Stimulated activated naive CD8-positive, alpha-beta T cell treated with anti-CD3 and anti-CD28 coated beads, Interleukin-15, amount 100 ng/mL, for 72 hours (primary cell): ENCODE measurements at regions not wholly inside any gene's neighbourhood (a gene's known extent, or its start where the extent isn't known, plus 50 kb on each side); places are given as distances from the start of the nearest gene placed in this dataset.

ENCODE experiments used
- ATAC-seq: fragments of 150-1000 bp; cut with Tn5 transposase; 2 replicates; pipeline ENCODE4 v1.10.0; 2021; ENCODE audit warnings: mild to moderate bottlenecking, moderate library complexity
- DNase-seq, 2 donors: peaks; one replicate each; pipeline ENCODE4 v3.0.0; 2021 to 2022
- H3K27ac Mint-ChIP-seq, 2 donors: one replicate each; pipeline ENCODE4 v1.8.0; 2022; ENCODE audit warnings: mild to moderate bottlenecking in 2 of 2, mixed read lengths in 2 of 2, moderate library complexity in 2 of 2
- H3K27me3 Mint-ChIP-seq: one replicate; pipeline ENCODE4 v1.8.0; 2022; ENCODE audit warnings: mixed read lengths
- H3K4me1 Mint-ChIP-seq: one replicate; pipeline ENCODE4 v1.8.0; 2022; ENCODE audit warnings: mild to moderate bottlenecking, mixed read lengths
- H3K4me3 Mint-ChIP-seq, 2 donors: one replicate each; pipeline ENCODE4 v1.8.0; 2022; ENCODE audit warnings: mild to moderate bottlenecking in 2 of 2, mixed read lengths in 2 of 2, moderate library complexity in 1 of 2
- H3K9me3 Mint-ChIP-seq, 2 donors: one replicate each; pipeline ENCODE4 v1.8.0; 2022; ENCODE audit warnings: mixed read lengths in 2 of 2

DNA sequence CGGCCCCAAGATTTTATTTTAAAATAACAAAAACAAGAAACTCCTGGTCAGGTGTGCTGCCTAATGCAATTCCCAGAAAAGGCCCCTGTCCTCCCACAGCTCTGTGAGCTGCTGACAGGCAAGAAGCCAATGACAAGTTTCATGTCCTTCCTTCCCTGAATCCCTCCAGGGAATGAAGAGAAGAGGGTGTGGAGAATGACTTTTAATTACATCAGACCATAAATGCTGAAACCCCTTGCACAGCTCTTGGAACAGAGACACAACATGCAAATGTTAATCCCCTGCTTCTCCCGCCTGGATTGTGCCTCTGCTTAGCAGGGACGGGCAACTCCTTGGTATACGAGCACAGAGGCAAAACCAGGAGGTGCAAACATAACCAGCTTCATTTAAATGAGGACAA, 228.1 kb upstream of the CAMK1G start:
- no peaks in the 10 kb centered on the region for H3K4me1 Mint-ChIP-seq
- DNase-seq (no peak), ATAC-seq (no peak)
- H3K27me3 Mint-ChIP-seq = peaks cover 15% of the 10 kb centered on the region
- no peak overlapping the region for H3K4me3 Mint-ChIP-seq
- H3K27ac Mint-ChIP-seq = no peak overlapping the region
- H3K9me3 Mint-ChIP-seq = no peaks in the 10 kb centered on the region

DNA sequence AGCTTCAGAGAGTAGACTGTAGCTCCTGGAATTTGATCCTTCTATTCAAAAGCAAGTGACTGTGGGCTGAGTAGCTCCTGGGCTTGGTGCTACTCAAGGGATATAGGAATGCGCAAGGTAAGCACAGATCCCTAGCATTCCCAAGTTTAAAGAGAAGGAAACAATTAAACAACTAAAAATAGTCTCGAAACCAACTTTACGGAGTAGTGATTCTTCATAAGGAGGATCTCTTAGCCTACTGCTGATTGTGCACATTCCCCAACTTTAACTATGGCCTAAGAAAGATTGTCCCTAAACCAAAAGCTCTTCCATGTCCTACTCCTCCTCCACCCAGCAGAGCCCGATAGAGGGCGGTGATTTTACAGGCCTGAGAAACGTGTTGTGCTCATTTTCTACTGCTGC, 226.5 kb upstream of the CAMK1G start:
- no peak for ATAC-seq
- Mint-ChIP-seq H3K27ac (no peak overlapping the region), H3K27me3 (peaks cover 20% of the 10 kb centered on the region), H3K4me3 (no peak overlapping the region), H3K4me1 (no peaks in the 10 kb centered on the region), H3K9me3 (no peaks in the 10 kb centered on the region)
- no peak for DNase-seq

DNA sequence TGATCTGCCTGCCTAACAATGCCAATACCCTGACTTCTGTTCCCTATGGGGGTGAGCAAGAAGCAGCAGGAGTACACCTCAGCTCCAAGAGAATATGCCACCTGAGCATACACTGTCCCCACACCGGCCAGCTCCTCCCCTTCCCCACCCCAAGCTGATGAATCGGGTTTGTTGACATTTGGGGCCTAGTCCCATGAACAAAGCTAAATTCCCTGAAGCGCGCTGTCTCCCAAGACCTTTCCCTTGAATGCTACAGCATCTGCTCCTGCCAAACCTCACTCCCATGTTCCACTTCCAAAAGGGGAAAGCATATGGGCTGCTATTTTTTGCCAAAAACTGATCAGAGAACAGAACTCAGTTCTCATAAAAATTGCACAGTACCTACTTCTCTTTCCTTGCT, 220.4 kb upstream of the CAMK1G start:
- Mint-ChIP-seq H3K27me3 (peaks cover 12% of the 10 kb centered on the region), H3K4me3 (no peak overlapping the region), H3K27ac (no peak overlapping the region), H3K9me3 (no peaks in the 10 kb centered on the region), H3K4me1 (no peaks in the 10 kb centered on the region)
- DNase-seq (no peak), ATAC-seq (no peak)

DNA sequence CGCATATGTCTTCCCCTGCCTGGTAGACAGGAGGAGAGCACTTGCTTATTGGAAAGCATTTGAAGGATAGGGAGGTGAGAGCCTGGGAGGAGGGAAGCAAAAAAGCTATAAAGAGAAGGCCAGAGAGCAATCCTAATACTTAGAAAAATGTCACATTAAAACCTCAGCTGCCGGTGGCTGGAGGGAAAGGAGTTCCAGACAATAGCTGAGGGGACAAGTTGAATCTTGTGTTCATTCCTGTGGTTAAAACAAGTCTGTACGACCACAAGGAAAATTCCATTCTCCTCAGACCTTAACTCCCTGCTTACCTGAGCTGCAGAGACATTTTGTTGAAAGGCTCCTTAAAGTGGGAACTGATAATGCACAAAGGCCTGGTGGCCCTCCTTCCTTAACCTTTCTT, 218.8 kb upstream of the CAMK1G start:
- H3K27ac Mint-ChIP-seq = no peak overlapping the region

DNA sequence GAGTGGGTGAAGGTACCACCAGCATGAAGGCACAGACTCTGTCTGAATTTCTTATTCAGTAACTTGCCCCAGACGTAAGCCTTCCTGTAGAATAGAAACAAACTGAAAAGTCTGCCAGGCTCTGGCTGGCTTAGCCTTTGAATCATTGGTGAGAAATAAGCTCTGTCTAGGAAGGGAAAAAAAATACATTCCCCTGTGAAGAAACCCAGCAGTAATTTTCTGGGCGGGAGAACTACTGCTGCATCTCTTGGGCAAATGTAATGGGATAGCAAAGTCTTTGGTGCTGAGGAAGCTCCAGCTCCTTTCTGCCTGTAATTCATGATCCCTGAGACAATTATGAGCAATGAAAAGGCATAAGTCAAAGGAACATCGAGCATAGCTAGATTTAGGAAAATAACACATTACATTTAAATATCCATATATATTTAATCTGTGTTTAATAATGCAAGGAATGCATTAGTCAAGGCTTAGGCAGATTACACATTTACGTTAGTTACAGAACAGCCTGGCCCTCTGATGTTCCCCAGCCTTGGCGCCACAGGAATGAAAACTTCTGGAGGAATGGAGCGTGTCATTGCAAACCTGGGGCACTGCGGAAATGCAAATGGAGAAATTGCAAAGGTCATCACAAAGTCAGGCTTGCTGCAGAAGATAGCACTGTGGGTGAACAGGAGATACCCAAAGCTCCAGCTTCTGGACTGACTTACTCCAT, 216.3 kb upstream of the CAMK1G start:
- Mint-ChIP-seq H3K27me3 (no peaks in the 10 kb centered on the region), H3K4me1 (no peaks in the 10 kb centered on the region), H3K4me3 (no peak overlapping the region), H3K27ac (no peak overlapping the region), H3K9me3 (no peaks in the 10 kb centered on the region)
- DNase-seq (no peak), ATAC-seq (no peak)

More for the DNA sequence above, 218.8 kb upstream of the CAMK1G start:
- DNase-seq (no peak), ATAC-seq (no peak)
- peaks cover 12% of the 10 kb centered on the region for H3K27me3 Mint-ChIP-seq
- no peak overlapping the region for H3K4me3 Mint-ChIP-seq
- no peaks in the 10 kb centered on the region for H3K4me1 Mint-ChIP-seq
- H3K9me3 Mint-ChIP-seq = no peaks in the 10 kb centered on the region

DNA sequence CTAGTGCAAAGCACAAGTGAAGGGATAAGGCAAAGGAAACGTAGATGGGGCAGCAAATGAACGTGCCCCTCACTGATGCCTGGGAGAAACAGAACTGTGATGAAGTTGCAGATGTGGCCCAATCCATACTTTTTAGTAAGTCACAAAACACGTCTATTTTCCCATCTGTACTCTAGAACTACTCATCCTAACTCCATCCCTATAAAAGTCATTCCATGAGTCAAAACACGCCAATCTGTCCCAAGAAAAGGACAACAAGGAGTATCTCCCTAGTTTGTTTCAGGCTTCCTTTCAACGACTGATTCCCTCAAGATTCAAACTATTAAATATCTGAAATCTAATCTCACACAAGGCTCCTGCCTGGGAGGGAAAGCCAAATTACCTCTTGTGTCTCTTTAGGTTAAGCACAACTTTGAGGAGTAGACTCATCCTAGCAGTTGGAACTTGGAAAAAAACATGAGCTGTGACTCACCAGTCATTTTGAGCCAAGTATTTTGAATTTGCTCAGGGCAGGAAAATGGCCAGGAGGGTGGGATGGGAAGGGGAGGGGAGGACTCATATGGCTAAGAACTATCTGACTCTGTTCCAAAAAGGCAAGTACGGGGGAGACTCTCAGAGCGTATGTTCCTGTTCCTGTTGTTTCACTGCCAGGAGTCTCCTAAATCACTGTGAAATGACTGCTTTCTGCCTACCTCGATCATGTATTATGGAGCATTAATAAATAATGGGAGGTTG, 214.5 kb upstream of the CAMK1G start:
- H3K27me3 Mint-ChIP-seq = no peaks in the 10 kb centered on the region
- no peak overlapping the region for H3K27ac Mint-ChIP-seq
- no peak for DNase-seq
- H3K4me3 Mint-ChIP-seq = no peak overlapping the region
- ATAC-seq = no peak
- no peaks in the 10 kb centered on the region for H3K9me3 Mint-ChIP-seq
- no peaks in the 10 kb centered on the region for H3K4me1 Mint-ChIP-seq

DNA sequence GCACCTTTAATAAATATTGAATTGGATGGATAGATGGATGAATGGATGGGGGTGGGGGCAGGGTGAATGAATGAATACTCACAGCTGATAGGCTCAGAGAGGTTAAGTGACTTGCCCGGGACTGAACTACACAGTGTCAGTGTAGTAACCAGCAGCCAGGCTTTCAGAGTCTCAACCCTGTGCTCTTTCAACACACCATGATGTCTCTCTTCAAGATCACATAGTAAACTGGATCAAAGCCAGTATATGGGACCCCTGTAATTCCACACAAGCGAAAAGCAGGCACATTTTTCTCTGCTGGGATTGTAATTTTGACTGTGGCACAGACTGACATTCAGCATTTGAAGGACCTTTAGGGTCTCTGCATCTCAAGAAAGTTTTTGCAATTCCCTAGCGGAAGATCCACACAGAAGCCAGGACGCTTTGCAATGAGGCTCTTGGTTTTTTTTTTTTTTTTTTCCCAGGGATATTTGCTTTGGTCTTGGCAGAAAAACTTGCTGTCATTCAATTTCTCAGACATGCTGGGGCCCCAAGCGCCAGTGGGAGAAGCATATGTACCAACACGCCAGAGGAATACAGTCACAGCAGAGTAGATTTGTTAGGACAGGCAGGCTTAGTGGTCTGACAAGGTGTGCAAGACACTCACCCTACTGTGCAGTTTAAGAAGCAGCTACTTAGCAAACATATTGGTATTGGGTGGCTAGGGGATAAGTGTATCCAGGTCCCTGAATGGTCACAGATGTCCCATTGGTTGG, 213.1 kb upstream of the CAMK1G start:
- ATAC-seq (no peak), DNase-seq (no peak)
- Mint-ChIP-seq H3K4me3 (no peak overlapping the region), H3K9me3 (no peaks in the 10 kb centered on the region), H3K27me3 (no peaks in the 10 kb centered on the region), H3K27ac (no peak overlapping the region), H3K4me1 (no peaks in the 10 kb centered on the region)

DNA sequence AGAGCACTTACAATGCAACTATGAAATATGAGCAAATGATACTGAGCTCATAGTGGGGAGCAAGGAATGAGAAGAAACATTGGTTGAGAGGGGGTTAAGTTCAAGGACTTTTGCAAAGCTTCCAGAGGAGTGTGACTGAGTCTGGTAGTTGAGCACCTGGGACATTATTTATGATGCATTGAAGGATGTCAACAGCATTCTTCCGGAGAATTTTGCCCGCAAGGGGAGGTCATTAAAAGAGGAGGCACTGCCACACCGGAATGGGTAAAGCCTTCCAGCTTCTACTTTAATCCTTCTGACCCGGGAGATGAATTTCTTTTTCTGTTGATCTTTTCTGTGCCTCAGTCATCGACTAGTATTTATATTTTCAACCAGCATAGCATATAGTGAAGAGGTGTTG, 208.4 kb upstream of the CAMK1G start:
- Mint-ChIP-seq H3K27me3 (no peaks in the 10 kb centered on the region), H3K4me3 (no peak overlapping the region), H3K4me1 (no peaks in the 10 kb centered on the region), H3K27ac (no peak overlapping the region), H3K9me3 (no peaks in the 10 kb centered on the region)
- no peak for ATAC-seq
- no peak for DNase-seq

DNA sequence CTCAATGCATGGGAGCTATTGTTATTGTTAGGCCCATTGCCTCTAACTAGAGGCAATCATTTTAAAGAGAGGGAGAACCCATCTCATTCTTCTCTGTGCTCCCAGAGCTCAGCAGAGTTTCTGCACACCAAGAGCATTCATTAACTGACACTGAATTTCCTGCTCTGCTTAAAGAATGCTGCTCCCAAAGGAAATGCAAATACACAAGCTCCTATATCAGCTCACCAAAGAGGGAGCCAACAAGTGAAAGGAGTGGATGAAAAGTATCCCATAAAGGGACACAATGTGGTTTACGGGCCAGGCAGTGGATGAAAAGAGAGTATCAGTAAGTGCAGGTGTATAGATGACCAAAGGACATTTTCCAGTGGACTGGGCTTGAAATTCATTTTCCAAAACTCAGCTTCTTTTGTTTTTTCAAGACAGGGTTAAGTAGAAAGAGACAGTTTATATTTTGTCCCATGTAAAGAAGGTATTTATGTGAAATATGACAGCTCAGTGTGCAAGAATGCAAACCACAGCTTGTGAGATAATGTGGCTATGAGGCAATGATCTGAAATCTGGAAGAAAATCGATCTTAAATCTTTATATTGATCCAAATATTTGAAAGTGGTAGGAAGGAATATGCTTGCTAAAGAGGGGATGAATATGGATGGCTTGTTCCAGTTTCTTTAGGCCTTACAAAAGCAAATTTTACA, 207.7 kb upstream of the CAMK1G start:
- Mint-ChIP-seq H3K27me3 (no peaks in the 10 kb centered on the region), H3K4me1 (no peaks in the 10 kb centered on the region), H3K4me3 (no peak overlapping the region), H3K27ac (no peak overlapping the region), H3K9me3 (no peaks in the 10 kb centered on the region)
- DNase-seq = no peak
- no peak for ATAC-seq

DNA sequence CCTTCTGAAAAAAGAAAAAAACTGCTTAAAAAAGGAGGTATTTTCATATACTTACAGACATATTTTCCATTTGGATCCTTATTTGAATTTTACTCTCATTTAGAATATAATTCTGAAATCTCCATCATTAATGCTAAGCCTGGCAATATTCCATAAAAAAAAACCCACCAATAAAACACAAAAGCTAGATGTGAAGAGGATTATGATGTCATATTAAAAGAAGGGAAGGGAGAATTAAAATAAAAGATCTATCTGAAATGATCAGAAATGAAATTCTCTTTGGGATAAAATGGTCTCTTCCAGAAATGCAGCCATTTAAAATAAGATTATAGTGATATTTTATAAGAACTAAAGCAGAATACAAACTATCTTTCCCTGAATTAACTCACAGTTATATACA, 206.7 kb upstream of the CAMK1G start:
- no peak for ATAC-seq

DNA sequence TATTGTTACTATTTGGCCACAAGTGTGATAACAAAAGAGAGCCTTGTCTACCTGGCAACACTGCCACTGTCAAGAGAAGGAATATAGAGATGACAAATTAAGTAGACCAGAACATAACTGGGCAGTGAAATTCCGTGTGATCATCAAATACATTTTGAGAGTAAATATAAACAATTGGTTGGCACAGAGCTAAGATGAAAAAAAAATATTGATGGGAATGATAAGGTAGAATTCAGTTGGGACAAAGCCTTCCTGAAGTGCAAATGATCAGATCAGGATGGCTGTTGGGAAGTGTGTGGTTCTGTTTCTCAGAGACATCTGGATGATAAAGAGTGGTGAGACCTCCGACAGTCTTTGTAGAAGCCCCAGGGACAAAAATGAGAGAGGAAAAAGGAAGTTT, 205.5 kb upstream of the CAMK1G start:
- ATAC-seq (no peak), DNase-seq (no peak)
- no peaks in the 10 kb centered on the region for H3K27me3 Mint-ChIP-seq
- H3K4me1 Mint-ChIP-seq = no peaks in the 10 kb centered on the region
- no peak overlapping the region for H3K27ac Mint-ChIP-seq
- no peak overlapping the region for H3K4me3 Mint-ChIP-seq
- no peaks in the 10 kb centered on the region for H3K9me3 Mint-ChIP-seq

More for the DNA sequence above, 206.7 kb upstream of the CAMK1G start:
- H3K27me3 Mint-ChIP-seq = no peaks in the 10 kb centered on the region
- H3K9me3 Mint-ChIP-seq = no peaks in the 10 kb centered on the region
- H3K4me3 Mint-ChIP-seq = no peak overlapping the region
- H3K4me1 Mint-ChIP-seq = no peaks in the 10 kb centered on the region
- no peak for DNase-seq
- H3K27ac Mint-ChIP-seq = no peak overlapping the region

DNA sequence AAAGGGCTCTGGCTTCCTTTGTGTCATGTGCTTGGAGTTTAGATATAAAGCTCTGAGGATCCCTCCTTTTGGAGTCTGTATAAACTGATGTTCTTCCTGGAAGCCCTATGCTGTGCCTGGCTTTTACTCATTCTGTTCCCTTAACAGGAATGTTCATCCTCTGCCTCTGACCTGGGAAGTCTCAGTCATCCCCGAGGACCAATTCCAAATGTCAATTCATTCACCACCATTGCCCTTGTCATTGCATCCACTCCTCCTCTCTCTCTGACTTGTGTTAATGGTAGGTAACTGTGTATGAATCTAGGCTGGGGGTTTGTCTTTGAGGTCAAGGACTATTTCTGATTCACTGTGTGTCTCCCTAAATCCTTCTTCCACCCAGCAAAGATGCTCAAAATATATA, 204.2 kb upstream of the CAMK1G start:
- H3K4me1 Mint-ChIP-seq = no peaks in the 10 kb centered on the region
- H3K9me3 Mint-ChIP-seq = no peaks in the 10 kb centered on the region
- H3K27ac Mint-ChIP-seq = no peak overlapping the region
- ATAC-seq (no peak), DNase-seq (no peak)
- H3K27me3 Mint-ChIP-seq = no peaks in the 10 kb centered on the region
- no peak overlapping the region for H3K4me3 Mint-ChIP-seq

DNA sequence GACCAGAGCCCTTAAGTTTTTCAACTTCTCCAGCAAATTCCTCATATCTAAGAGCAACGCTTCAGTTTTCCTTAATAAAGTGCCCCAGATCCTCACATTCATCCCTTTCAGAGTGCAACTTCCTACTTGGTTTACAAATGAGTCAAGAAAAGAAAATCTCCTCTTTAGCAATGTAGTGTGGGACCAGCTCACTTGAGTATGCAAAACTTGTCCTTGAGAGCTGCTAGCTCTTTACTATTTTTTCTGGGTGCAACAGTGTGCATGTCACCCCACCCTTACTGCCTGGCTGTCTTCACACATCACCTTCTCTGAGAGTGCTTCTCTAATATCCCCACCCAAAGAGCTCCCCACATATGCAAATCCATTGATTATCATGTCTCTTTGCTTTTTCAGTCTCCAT, 203.1 kb upstream of the CAMK1G start:
- no peak overlapping the region for H3K27ac Mint-ChIP-seq
- no peaks in the 10 kb centered on the region for H3K27me3 Mint-ChIP-seq
- H3K9me3 Mint-ChIP-seq = no peaks in the 10 kb centered on the region
- DNase-seq (no peak), ATAC-seq (no peak)
- no peak overlapping the region for H3K4me3 Mint-ChIP-seq
- no peaks in the 10 kb centered on the region for H3K4me1 Mint-ChIP-seq

DNA sequence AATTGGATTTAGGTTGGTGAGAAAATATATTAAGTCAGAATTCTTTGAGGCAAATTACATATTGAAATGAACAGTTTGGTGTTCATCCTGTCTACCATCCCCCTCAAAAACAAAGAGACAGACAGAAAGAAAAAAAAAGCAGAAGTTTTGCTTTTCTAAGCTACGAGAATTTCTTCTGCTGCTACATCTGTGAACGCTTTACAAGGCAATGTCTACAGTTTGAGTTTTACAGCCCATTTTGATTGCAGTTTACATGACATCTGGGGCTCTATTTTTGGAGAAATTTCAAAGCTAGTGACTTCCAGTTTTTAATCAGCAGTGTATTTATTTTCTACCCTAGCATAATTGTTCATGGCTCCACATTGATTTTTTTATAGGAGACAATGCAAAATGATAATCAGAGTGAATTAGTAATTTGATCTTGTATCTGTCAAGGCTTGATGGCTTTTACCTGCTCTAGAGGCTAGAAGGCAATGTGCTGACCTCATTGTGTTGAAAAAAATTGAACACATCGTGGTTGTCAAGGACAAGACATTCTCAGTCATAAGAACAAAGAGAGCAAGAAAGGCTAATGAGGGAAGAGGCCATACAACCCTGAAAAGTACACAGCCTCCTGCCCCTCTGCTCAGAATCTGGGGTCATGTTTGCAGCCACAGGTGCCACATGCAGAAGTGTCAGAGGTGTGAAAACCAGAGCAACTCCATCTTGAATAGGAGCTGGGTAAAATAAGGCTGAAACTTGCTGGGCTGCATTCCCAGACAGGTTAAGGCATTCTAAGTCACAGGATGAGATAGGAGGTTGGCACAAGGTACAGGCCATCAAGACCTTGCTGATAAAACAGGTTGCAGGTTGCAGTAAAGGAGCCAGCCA, 201.0 kb upstream of the CAMK1G start:
- ATAC-seq = no peak
- Mint-ChIP-seq H3K27me3 (no peaks in the 10 kb centered on the region), H3K9me3 (no peaks in the 10 kb centered on the region), H3K27ac (no peak overlapping the region), H3K4me1 (no peaks in the 10 kb centered on the region), H3K4me3 (no peak overlapping the region)
- no peak for DNase-seq

DNA sequence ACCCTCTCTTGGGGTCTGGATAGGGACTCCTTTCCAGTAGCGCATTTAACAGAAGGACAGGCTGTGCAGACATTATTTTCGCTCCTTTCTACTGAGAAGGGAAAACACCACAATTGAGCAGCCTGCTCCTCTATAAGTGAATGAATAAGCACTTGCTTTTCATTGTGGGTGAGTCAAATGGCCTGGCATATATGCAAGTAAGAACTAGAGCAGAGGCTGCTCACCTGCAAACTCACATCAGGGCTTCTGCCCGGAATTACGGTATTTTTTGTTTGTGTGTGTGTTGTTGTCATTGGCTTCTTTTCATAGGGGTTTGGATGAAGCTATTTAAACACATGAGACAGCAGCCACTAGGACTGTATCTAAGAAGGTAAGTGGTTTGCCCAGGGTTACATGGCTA, 200.1 kb upstream of the CAMK1G start:
- ATAC-seq = no peak
- no peak for DNase-seq
- no peaks in the 10 kb centered on the region for H3K9me3 Mint-ChIP-seq
- no peaks in the 10 kb centered on the region for H3K4me1 Mint-ChIP-seq
- no peak overlapping the region for H3K27ac Mint-ChIP-seq
- H3K27me3 Mint-ChIP-seq = no peaks in the 10 kb centered on the region
- H3K4me3 Mint-ChIP-seq = no peak overlapping the region
